ENCODE measurements at regions not wholly inside any gene's neighbourhood (a gene's known extent, or its start where the extent isn't known, plus 50 kb on each side); places are given as distances from the start of the nearest gene placed in this dataset.

GRCh38 chr10:10787586-10787985 lies 230.1 kb upstream of the CELF2 start:
- DNase-seq = no peak

DNA sequence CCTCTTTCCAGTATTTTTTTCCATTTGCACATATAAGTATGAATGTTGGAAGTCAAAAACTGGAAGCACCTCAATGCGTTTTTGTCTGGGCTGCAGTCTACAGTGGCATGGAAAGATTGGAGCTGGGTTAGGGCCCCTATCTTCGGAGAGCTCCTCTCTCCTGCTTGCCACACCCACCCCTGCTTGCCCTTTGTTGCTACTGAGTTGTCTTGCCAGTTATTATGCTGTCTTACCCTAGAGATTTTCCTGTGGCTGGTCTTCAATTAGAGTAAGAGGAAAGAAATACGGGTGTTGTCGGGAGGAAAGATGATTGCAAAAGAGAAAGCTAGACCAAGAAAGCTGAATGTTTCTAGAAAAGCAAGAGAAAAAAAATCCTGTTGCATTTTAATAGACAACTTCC lies 228.9 kb upstream of the CELF2 start:
- no peak for DNase-seq

GRCh38 chr10:10791869-10792268 lies 225.8 kb upstream of the CELF2 start:
- no peak for DNase-seq

GRCh38 chr10:10792681-10793080 lies 225.0 kb upstream of the CELF2 start:
- no peak for DNase-seq

GRCh38 chr10:10794046-10794445 lies 223.6 kb upstream of the CELF2 start:
- no peak for DNase-seq

DNA sequence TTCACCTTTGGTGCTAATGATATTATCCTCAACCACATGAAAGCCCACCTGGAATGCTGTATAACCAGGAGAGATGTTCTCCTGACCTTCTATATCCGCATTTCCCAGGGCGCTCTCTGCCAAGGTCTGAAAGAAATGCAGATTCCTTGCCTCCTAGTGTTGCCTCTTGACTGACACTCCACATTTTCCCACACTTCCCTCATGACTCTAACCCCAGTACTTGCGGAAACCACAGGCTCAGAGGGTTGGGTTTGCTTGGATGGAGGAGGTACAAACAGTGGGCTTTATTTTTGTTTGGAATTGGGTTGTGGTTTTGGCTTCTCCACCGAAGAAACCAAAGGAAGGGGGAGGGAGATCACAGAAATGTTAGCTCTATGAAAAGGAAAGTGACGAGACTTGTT lies 222.9 kb upstream of the CELF2 start:
- DNase-seq = no peak

DNA sequence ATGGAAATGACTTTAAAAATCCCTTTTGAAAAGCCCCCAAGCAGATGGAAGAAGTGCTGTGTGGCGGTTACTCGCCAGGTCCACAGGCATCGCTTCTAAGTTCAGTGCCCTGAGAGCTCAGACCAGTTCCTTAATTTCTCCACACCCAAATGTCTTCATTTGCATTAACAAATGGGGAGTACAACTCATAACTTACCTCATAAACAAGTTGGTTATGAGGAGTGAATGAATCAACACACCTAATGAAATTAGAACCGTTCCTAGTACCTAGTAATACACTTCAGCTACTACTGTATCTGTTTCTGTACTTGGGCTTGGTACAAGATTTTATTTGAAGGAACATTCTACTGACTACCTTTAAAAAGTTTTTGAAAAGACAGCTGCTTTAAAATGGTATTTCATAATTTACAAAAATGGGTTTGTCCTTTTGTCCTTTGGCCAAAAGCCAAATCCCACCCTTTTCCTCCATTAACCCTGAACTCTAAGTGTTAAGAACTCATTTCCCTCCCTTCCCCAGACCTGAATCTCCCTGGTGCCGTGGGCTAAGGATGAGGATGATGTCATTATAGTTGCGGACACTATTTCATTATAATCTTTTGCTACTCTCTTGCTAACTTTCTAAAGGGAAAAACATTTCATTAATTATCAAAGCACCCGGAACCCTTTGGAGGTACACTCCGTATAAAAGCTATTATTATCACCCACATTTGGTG lies 221.5 kb upstream of the CELF2 start:
- DNase-seq = no peak

DNA sequence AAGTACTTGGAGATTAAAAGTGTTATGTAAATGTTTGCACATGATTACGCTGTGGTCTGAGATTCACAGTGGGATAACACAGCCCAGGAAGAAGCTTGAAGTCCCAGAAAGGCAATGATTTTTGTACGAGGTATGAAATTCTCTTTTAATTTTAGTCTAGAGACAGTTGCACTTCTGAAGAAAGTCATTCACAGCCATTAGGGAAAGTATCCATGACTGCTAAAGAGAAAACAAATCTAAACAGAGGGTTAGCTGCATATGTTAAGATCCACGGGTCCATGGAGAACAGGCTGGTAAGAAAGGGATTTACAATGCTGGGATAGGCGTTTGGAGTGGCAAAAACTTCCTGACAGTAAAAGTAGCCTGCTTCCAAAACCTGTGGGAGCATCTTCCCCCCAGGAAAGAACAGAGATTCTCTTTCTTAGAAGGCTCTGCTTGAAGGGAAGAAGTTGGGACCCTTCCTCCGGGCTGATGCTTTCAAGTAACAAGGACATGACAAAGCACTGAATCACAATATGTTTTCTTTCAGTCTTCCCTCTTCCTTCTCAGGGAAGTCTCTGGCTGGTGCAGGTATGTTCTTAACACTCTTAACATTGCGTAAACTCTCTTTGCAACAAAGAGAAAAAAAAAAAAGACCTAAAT lies 220.8 kb upstream of the CELF2 start:
- DNase-seq = no peak

- no peak for DNase-seq
These were observed 220.2 kb upstream of the CELF2 start for GRCh38 chr10:10797513-10797912.

GRCh38 chr10:10798102-10798863 lies 219.4 kb upstream of the CELF2 start:
- DNase-seq = no peak

GRCh38 chr10:10798864-10799192 lies 218.8 kb upstream of the CELF2 start:
- DNase-seq = no peak

- DNase-seq = no peak
These were observed 216.7 kb upstream of the CELF2 start for GRCh38 chr10:10800961-10801360.

DNA sequence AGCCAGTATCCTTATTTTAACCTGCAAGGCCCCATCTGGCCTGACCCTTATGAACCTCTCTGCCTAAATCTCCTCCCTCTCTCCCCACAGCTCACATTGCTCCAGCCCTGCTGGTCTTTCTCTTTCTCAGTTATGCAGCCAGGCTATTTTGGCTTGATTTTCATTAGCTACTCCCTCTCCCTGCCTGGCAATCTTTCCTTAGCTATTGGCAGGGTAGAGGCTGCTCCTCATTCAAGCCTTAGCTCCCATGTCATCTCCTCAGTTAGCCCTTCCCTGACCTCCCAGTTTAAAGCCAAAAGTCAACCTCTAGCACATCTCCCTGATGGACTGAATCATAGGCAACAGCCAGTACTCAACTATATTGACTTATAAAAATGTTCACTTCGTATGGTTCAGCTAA lies 214.4 kb upstream of the CELF2 start:
- no peak for DNase-seq

- no peak for DNase-seq
These were observed 213.6 kb upstream of the CELF2 start for GRCh38 chr10:10804061-10804460.

GRCh38 chr10:10804998-10805740 lies 212.5 kb upstream of the CELF2 start:
- no peak for DNase-seq

DNA sequence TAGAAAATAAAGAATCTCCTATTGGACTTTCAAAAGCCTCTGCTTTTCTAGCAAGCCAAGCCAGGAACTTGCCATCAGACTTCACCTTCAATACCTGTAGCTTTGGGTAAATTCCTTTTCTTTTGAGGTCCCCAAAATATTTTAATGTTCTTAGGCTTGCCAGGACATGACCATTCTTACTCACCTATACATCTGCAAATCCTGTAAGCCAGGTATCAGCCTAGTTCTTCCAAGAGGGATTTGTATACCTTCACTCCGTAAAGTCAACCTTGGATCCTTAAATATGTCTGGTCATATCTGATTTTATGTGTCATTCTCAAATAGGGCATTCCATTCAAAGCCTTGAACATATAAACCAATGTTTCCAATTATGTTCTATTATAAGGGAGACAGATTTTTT lies 210.6 kb upstream of the CELF2 start:
- DNase-seq = no peak

GRCh38 chr10:10811562-10811961 lies 206.1 kb upstream of the CELF2 start:
- no peak for DNase-seq

- DNase-seq = no peak
These were observed 204.0 kb upstream of the CELF2 start for GRCh38 chr10:10813656-10814055.

- no peak for DNase-seq
These were observed 203.6 kb upstream of the CELF2 start for GRCh38 chr10:10814069-10814468.

- no peak for DNase-seq
These were observed 201.2 kb upstream of the CELF2 start for GRCh38 chr10:10816447-10816846.

DNA sequence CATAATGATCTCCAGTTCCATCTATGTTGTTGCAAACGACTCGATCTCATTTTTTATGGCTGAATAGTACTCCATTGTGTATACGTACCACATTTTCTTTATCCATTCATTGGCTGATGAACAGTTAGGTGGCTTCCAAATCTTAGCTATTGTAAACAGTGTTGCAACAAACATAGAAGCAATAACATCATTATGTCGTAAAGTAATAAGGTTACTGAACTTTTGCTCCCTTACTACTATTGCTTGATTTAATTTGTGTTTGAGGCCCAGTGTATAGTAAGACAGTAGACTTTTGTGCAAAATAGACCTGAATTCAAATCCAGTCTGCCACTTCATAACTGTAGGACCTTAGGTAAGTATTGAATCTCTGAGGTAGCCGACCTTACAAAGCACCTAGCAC lies 200.1 kb upstream of the CELF2 start:
- no peak for DNase-seq

DNA sequence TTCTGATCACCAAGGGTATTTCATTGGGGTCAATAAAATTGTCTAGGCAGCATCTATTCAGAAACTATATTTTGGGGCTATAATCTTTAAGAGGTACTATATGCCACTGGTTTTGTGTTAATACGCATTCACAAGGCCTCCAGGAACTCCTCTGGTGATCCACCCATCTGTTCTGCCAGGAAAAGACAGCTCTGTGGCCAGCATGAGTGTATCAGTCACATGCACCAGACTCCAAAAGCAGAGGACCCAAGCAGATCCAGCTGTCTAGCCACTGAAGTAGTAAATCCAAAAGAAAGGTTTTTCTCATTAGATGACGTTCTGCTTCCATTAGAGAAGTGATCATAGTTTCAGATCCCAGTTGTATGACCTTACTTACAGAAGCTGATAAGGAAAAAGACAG lies 199.6 kb upstream of the CELF2 start:
- no peak for DNase-seq

- DNase-seq = no peak
These were observed 198.3 kb upstream of the CELF2 start for GRCh38 chr10:10819206-10819856.

Measured in stimulated activated CD4-positive, alpha-beta T cell treated with anti-CD3 and anti-CD28 coated beads, Interleukin-2, amount 100 ng/mL, for 24 hours (primary cell).